ENCODE measurements at regions not wholly inside any gene's neighbourhood (a gene's known extent, or its start where the extent isn't known, plus 50 kb on each side); places are given as distances from the start of the nearest gene placed in this dataset.
"Not testable (repeated sequence)": the region's sequence is repeated elsewhere in the genome, so short reads cannot be mapped to it uniquely, and the experiment has no call there.

- no peaks in the 10 kb centered on the region for H3K27me3 ChIP-seq (ENCODE audit: control insufficient read depth, insufficient read depth)
- no peaks in the 10 kb centered on the region for H3K4me1 ChIP-seq (ENCODE audit: control insufficient read depth, insufficient read depth, low read length)
- DNase-seq (no peak), ATAC-seq (no peak)
- H3K4me3 ChIP-seq (ENCODE audit: low read length) = no peak overlapping the region
- WGBS = 93% methylated on average over 2 of the region's 2 CpGs
- no peaks in the 10 kb centered on the region for H3K9me3 ChIP-seq (ENCODE audit: control insufficient read depth, low read length)
- intact Hi-C loops (cut with DNase I) = no loop called here
- no peak overlapping the region for H3K27ac ChIP-seq (ENCODE audit: low read length)
Measured at GRCh38 chr2:185583058-185583816, 155.4 kb upstream of the FSIP2 start.

GRCh38 chr2:185585165-185585564 is 153.4 kb upstream of the FSIP2 start:
- H3K9me3 ChIP-seq (ENCODE audit: control insufficient read depth, low read length); intact Hi-C loops (cut with DNase I); H3K4me3 ChIP-seq (ENCODE audit: low read length); DNase-seq; H3K4me1 ChIP-seq (ENCODE audit: control insufficient read depth, insufficient read depth, low read length); H3K27me3 ChIP-seq (ENCODE audit: control insufficient read depth, insufficient read depth); ATAC-seq; H3K27ac ChIP-seq (ENCODE audit: low read length): not testable (repeated sequence)
- WGBS = 74% methylated on average over 5 of the region's 5 CpGs

DNA sequence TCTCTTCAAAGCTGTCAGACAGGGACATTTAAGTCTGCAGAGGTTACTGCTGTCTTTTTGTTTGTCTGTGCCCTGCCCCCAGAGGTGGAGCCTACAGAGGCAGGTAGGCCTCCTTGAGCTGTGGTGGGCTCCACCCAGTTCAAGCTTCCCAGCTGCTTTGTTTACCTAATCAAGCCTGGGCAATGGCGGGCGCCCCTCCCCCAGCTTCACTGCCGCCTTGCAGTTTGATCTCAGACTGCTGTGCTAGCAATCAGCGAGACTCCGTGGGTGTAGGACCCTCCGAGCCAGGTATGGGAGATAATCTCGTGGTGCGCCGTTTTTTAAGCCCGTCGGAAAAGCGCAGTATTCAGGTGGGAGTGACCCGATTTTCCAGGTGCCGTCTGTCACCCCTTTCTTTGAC is 147.3 kb upstream of the FSIP2 start:
- H3K27ac ChIP-seq (ENCODE audit: low read length); H3K9me3 ChIP-seq (ENCODE audit: control insufficient read depth, low read length); ATAC-seq; H3K4me1 ChIP-seq (ENCODE audit: control insufficient read depth, insufficient read depth, low read length); H3K4me3 ChIP-seq (ENCODE audit: low read length); H3K27me3 ChIP-seq (ENCODE audit: control insufficient read depth, insufficient read depth); DNase-seq; intact Hi-C loops (cut with DNase I): not testable (repeated sequence)
- 90% methylated on average over 14 of the region's 14 CpGs for WGBS

- H3K27me3 ChIP-seq (ENCODE audit: control insufficient read depth, insufficient read depth) = no peaks in the 10 kb centered on the region
- intact Hi-C loops (cut with DNase I) = no loop called here
- WGBS = 60% methylated on average over 1 of the region's 1 CpG
- ATAC-seq = no peak
- H3K4me3 ChIP-seq (ENCODE audit: low read length) = no peak overlapping the region
- H3K27ac ChIP-seq (ENCODE audit: low read length) = no peak overlapping the region
- H3K4me1 ChIP-seq (ENCODE audit: control insufficient read depth, insufficient read depth, low read length) = no peaks in the 10 kb centered on the region
- no peaks in the 10 kb centered on the region for H3K9me3 ChIP-seq (ENCODE audit: control insufficient read depth, low read length)
- no peak for DNase-seq
Measured at GRCh38 chr2:185607945-185608344, 130.7 kb upstream of the FSIP2 start.

- intact Hi-C loops (cut with DNase I) = no loop called here
- ATAC-seq = no peak
- 41% methylated on average over 3 of the region's 3 CpGs for WGBS
- H3K27ac ChIP-seq (ENCODE audit: low read length) = no peak overlapping the region
- no peak for DNase-seq
- no peak overlapping the region for H3K4me3 ChIP-seq (ENCODE audit: low read length)
- H3K27me3 ChIP-seq (ENCODE audit: control insufficient read depth, insufficient read depth) = no peaks in the 10 kb centered on the region
- no peaks in the 10 kb centered on the region for H3K4me1 ChIP-seq (ENCODE audit: control insufficient read depth, insufficient read depth, low read length)
- no peaks in the 10 kb centered on the region for H3K9me3 ChIP-seq (ENCODE audit: control insufficient read depth, low read length)
Measured at GRCh38 chr2:185608799-185609198, 129.8 kb upstream of the FSIP2 start.

GRCh38 chr2:185610301-185610700 is 128.3 kb upstream of the FSIP2 start:
- 64% methylated on average over 1 of the region's 1 CpG for WGBS
- intact Hi-C loops (cut with DNase I) = no loop called here

GRCh38 chr2:185618625-185619024 is 120.0 kb upstream of the FSIP2 start:
- WGBS = 21% methylated on average over 1 of the region's 1 CpG
- no peak for ATAC-seq
- Histone ChIP-seq H3K27me3 (ENCODE audit: control insufficient read depth, insufficient read depth) (no peaks in the 10 kb centered on the region), H3K27ac (ENCODE audit: low read length) (no peak overlapping the region), H3K4me1 (ENCODE audit: control insufficient read depth, insufficient read depth, low read length) (no peaks in the 10 kb centered on the region), H3K4me3 (ENCODE audit: low read length) (no peak overlapping the region), H3K9me3 (ENCODE audit: control insufficient read depth, low read length) (no peaks in the 10 kb centered on the region)
- intact Hi-C loops (cut with DNase I) = no loop called here
- DNase-seq = no peak

More at GRCh38 chr2:185610301-185610700, 128.3 kb upstream of the FSIP2 start:
- H3K4me3 ChIP-seq (ENCODE audit: low read length) = no peak overlapping the region
- no peaks in the 10 kb centered on the region for H3K9me3 ChIP-seq (ENCODE audit: control insufficient read depth, low read length)
- no peaks in the 10 kb centered on the region for H3K4me1 ChIP-seq (ENCODE audit: control insufficient read depth, insufficient read depth, low read length)
- no peak overlapping the region for H3K27ac ChIP-seq (ENCODE audit: low read length)
- ATAC-seq (no peak), DNase-seq (no peak)
- no peaks in the 10 kb centered on the region for H3K27me3 ChIP-seq (ENCODE audit: control insufficient read depth, insufficient read depth)

GRCh38 chr2:185625604-185626003 is 113.0 kb upstream of the FSIP2 start:
- Histone ChIP-seq H3K4me3 (ENCODE audit: low read length) (no peak overlapping the region), H3K27ac (ENCODE audit: low read length) (no peak overlapping the region), H3K9me3 (ENCODE audit: control insufficient read depth, low read length) (no peaks in the 10 kb centered on the region), H3K27me3 (ENCODE audit: control insufficient read depth, insufficient read depth) (no peaks in the 10 kb centered on the region), H3K4me1 (ENCODE audit: control insufficient read depth, insufficient read depth, low read length) (no peaks in the 10 kb centered on the region)
- ATAC-seq (no peak), DNase-seq (no peak)
- WGBS = 96% methylated on average over 1 of the region's 1 CpG
- intact Hi-C loops (cut with DNase I) = no loop called here

GRCh38 chr2:185628985-185629384 is 109.6 kb upstream of the FSIP2 start:
- no peaks in the 10 kb centered on the region for H3K4me1 ChIP-seq (ENCODE audit: control insufficient read depth, insufficient read depth, low read length)
- H3K9me3 ChIP-seq (ENCODE audit: control insufficient read depth, low read length) = no peaks in the 10 kb centered on the region
- ATAC-seq (no peak), DNase-seq (peak in 1 of 3 donors; percentile 8)
- no peak overlapping the region for H3K4me3 ChIP-seq (ENCODE audit: low read length)
- H3K27ac ChIP-seq (ENCODE audit: low read length) = no peak overlapping the region
- 28% methylated on average over 5 of the region's 5 CpGs for WGBS
- intact Hi-C loops (cut with DNase I) = no loop called here
- H3K27me3 ChIP-seq (ENCODE audit: control insufficient read depth, insufficient read depth) = no peaks in the 10 kb centered on the region

DNA sequence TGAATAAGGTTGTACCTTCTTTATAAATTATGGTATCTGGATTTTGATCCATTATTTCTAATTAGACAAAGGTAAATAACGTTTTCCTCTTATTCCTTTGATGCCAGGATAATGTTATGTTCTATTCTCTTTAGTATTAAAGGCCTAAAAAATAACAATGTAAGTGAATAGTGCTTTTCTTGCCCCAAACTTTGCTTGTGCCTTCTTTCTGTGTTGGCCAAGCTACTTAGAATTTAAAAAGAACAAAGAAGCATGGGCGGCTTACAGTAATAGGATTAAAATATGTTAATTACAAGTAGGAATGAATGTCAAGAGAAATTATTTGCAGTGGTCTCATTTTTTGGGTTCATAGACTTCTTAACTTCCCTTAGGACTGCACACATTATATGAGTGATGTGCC is 105.0 kb upstream of the FSIP2 start:
- H3K9me3 ChIP-seq (ENCODE audit: control insufficient read depth, low read length) = no peaks in the 10 kb centered on the region
- DNase-seq = no peak
- H3K4me3 ChIP-seq (ENCODE audit: low read length) = no peak overlapping the region
- H3K27me3 ChIP-seq (ENCODE audit: control insufficient read depth, insufficient read depth) = no peaks in the 10 kb centered on the region
- H3K4me1 ChIP-seq (ENCODE audit: control insufficient read depth, insufficient read depth, low read length) = no peaks in the 10 kb centered on the region
- ATAC-seq = no peak
- intact Hi-C loops (cut with DNase I) = no loop called here
- 67% methylated on average over 2 of the region's 2 CpGs for WGBS
- H3K27ac ChIP-seq (ENCODE audit: low read length) = no peak overlapping the region

- no peak overlapping the region for H3K27ac ChIP-seq (ENCODE audit: low read length)
Measured at GRCh38 chr2:185638771-185639170, 99.8 kb upstream of the FSIP2 start.

DNA sequence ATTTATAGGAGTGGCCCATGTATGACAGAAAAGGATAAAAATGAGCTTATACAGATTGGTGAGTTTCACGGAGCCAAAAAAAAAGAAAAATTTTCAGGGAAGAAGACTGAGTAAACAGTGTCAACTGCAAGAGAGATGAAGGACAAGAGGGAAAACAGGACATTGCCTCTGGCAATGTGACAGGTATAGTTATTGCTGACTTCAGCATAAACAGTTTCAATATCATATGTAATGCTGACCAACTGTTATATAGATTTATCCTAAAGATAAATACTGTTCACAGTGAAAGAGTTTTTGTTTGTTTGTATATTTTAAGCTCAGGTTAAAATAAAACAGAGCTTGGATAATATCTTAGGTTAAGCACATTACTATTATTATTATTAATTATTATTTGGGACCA is 98.0 kb upstream of the FSIP2 start:
- H3K9me3 ChIP-seq (ENCODE audit: control insufficient read depth, low read length) = no peaks in the 10 kb centered on the region
- H3K4me3 ChIP-seq (ENCODE audit: low read length) = no peak overlapping the region
- no peaks in the 10 kb centered on the region for H3K4me1 ChIP-seq (ENCODE audit: control insufficient read depth, insufficient read depth, low read length)
- intact Hi-C loops (cut with DNase I) = no loop called here
- ATAC-seq (no peak), DNase-seq (no peak)
- 76% methylated on average over 1 of the region's 1 CpG for WGBS
- no peaks in the 10 kb centered on the region for H3K27me3 ChIP-seq (ENCODE audit: control insufficient read depth, insufficient read depth)
- H3K27ac ChIP-seq (ENCODE audit: low read length) = no peak overlapping the region

More at GRCh38 chr2:185638771-185639170, 99.8 kb upstream of the FSIP2 start:
- intact Hi-C loops (cut with DNase I) = no loop called here
- no peaks in the 10 kb centered on the region for H3K9me3 ChIP-seq (ENCODE audit: control insufficient read depth, low read length)
- DNase-seq (no peak), ATAC-seq (no peak)
- no peaks in the 10 kb centered on the region for H3K4me1 ChIP-seq (ENCODE audit: control insufficient read depth, insufficient read depth, low read length)
- H3K4me3 ChIP-seq (ENCODE audit: low read length) = no peak overlapping the region
- WGBS = 50% methylated on average over 3 of the region's 3 CpGs
- no peaks in the 10 kb centered on the region for H3K27me3 ChIP-seq (ENCODE audit: control insufficient read depth, insufficient read depth)

Measured in right cardiac atrium (tissue), 5 donors.